Kidney glomerular epithelial cell (primary cell): ENCODE measurements at regions not wholly inside any gene's neighbourhood (a gene's known extent, or its start where the extent isn't known, plus 50 kb on each side); places are given as distances from the start of the nearest gene placed in this dataset.

Experiments
- DNase-seq: peaks from one replicate; lab custom pipeline; 2025; lab: John Stamatoyannopoulos, UW

DNA sequence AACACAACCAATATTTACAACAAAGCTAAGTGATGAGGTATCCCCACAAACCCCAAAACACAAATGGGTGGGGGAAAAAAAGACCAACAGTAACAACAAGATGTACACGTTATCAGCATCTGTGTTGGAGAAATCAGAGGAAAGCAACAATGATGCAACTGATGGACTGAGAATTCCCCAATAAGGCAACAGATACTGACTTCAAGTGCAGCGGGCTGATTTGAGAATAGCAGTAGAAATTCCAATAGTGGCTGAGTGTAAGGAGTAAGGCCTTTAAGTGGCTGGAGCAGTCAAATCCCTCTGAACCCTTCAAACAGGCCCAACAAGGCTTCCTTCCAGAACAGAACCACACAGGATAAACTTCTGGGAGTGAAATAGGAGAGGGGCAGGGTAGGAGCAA, 97.6 kb downstream of the TM2D1 start:
- DNase-seq: no peak

DNA sequence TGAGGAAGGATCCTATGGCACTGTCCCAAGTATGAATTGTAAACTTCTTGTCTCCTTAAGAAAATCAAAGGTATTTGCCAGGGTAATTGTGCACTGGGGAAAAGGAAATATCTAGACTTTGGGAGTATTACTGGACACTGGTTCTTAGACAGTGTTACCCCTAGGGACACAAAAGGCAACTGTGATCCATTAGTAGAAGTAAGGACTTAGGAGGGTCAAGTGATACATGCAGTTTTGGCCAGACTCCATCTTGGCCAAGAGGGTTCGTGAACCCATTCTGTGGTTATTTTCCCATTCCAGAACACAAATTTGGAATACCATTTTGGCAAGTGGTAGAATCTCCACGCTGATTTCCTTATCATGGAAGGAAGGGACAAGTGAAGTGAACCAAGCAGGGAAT, 98.1 kb downstream of the TM2D1 start:
- no peak for DNase-seq

DNA sequence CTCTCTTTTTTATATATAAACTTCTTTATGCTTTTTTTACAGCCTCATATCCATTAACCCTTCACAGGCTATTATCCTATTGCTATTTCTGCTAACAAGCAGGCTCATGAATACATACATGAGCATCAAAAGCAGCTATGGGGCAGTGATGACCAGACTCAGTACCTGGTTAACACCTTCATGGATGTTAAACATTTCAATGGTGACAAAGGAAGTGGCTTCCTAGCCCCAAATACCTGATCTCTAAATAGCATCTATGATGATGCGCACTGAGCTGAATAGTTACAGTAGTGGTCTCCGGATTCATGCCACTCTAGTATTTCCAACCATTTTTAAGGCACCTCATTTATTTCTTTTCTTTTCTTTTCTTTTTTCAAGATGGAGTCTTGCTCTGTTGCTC, 101.1 kb downstream of the TM2D1 start:
- no peak for DNase-seq

DNA sequence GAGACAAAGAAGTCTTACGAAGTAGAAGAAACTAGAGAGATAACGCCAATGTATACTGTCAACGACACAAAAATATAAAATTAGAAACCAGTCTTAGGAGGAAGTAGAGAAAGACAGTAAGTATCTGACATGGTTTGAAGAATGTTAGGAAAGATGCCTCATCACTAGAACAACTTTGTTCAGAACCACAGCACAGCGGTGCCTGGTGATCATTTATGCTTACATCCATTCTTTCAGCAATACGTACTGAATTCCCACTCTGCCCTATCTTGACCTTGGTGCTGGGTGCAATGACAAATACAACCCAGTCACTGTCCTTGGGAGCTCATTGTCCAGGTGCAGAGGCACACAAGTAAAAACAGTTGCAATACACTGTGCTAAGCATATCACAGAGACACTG, 104.4 kb downstream of the TM2D1 start:
- DNase-seq: no peak

DNA sequence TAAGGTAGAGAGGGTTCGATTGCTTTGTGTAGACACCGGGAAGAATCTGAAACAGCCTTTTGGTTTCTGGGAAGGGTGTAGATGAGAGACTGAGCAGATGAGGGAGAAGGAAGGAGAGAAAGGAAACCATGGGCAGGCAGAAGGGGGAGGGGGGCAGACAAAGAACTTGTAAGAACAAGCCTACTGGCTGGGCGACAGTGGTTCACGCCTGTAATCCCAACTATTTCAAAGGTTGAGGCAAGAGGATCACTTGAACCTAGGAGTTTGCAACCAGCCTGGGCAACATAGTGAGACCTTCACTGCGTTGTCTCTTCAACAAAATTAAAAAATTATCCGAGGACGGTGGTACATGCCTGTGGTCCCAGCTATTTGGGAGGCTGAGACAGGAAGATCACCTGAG, 106.2 kb downstream of the TM2D1 start:
- no peak for DNase-seq

DNA sequence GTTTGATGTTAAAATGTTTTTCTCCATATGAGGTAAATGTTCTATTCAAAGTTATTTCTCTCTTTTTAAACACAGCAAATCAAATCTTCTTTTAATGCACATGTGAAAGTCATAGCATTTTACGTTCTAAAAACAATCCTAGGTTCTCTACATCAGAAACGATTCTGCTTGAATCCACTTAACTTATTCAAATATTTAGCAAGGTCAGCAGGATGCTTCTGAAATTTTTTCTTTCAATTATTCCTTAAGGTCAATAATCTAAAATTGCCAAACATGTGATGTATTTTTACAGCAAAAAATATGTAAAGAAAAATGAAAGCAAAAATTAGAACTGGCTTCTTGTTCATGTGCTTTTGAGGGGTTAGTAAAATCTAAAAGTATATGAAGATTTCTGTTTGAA, 106.7 kb downstream of the TM2D1 start:
- DNase-seq: no peak

DNA sequence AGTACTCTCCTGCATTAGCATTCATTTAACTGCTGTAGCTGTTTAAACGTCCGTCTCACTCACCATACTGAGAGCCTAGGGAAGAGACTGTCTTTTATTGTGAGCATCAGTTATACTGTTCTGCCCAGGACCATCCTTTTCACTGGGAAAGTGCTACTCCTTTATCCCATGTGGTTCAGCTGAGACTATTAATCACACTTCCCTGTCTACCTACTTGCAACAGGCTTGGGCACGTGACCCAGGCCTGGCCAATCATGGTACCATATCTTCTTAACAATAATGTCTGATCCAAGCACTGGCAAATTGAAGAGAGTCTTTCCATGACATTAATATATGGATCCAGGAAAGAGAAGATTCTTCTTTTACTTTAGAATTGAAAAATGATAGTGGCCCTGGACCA, 108.1 kb downstream of the TM2D1 start:
- DNase-seq: no peak

DNA sequence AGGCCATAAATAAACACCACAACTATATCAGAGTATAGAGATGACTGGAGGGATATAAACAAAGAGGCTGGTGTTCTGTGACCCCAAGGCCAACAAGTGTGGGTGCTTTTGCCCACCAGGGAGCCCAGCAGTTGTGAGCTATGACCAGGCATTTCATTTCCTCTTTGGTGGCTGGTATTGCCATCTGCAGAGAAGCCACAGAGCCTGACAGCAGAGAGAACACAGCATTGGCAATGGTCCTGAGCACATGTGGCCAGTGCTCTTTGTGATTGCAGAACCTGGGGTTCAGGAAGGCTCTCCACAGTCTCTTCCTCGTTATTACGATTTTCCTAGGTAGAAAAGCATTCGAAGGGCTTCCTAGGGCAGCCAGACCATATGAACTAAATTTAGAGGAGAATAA, 112.3 kb downstream of the TM2D1 start:
- no peak for DNase-seq

DNA sequence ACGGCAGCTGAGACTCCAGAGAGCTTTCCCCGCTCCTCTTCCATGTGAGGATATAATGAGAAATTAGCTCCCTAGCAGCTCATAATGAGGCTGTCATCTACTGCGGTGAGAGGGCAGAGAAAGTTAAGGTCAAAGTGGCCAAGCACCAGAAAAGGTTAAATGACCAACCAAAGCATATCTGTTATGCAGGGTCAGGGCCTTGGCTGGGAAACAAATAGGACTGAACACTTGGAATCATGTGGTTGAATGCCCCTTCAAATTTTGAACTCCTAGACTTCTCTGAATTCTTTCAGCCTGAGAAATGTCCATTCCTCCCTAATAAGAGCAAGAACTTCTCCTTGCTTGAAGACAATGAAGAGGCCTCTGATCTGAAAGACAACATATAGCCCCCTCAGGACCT, 115.9 kb downstream of the TM2D1 start:
- no peak for DNase-seq

DNA sequence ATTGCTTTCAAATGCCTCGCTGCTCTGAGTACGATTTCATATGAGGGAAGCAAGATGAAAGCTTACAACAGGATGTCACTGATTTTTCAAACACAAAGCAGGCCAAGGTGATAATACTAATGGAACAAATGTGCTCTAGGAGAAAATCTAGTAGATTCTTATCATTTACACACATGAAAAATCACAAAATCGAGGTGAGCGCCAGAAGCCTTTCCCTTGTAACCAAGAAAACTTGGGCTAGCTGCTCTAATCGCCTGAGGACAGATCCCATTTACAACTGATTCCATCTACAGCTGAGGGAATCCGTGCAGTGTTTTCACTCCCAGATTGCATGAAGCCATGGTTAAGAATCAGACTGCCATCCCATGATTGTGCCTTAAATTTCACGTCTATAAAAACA, 117.5 kb downstream of the TM2D1 start:
- DNase-seq: no peak

DNA sequence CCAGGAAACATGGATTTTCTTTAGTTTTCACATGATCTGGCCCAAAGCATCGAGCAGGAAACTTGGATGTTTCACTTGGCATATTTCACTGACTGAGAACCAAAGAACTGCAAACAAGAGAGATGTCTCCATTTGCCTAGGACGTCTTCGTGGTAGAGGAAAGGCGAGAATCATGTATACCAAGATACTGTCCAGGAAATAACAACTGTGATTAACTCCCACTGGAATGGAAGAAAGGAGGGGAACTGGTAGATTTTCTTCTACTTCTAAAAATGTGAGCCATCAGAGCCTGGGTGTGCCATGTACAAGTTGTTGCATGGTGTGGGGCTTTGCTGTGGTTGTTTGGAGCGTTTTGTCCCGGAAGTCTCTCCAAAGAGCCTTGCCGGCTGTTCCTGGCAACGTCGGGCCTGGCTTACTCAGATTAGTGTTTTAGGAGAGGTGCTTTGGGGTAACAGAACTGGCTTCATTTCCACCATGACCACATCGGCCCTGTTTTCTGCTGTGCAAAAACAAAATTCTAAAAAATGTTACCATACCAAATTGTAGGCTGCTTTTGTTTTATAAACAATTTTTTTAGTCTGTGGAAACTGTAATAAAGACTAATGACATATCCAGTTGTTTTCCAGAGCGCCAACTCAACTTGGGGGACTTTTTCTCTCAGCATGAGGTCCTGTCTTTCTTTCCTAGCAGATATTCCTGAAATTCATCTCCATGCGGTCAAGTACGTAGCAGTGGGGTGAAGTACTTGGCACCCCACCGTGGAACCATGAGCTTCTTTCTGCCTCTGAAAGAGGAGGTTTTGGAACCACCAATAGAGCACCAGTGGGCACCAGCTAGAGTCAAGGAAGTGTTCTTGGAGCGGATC, 118.3 kb downstream of the TM2D1 start:
- no peak for DNase-seq

DNA sequence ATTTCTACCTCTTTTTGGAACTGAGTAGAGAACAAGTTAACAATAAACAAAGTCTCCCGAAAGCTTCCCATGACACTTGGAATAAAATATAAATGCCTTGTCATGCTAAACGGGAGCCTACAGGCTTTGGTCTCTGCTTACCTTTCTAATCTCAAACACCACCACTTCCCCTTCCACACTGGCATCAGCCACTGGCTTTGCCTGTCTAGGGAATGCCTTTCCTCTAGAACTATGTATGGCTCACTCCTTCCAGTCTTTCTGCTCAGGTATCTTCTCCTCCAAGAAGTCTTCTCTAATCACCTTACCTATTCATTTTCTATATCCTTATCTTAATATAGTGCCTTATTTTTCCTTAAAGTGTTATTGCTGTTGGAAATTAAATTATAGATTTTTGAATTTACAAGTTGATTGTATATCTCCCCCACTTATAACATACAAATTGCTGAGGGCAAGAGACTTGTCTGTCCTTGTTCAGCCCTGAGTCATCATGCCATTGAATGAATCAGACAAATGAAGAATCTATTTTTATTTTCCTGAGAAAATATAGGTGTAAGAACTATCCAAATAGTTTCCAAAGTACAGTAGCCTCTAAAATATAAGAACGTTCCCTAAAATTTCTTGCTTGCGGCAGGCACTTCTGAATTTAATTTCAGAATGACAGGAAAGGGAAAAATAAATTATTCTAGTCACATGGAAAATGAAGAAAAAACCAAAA, 119.2 kb downstream of the TM2D1 start:
- no peak for DNase-seq

DNA sequence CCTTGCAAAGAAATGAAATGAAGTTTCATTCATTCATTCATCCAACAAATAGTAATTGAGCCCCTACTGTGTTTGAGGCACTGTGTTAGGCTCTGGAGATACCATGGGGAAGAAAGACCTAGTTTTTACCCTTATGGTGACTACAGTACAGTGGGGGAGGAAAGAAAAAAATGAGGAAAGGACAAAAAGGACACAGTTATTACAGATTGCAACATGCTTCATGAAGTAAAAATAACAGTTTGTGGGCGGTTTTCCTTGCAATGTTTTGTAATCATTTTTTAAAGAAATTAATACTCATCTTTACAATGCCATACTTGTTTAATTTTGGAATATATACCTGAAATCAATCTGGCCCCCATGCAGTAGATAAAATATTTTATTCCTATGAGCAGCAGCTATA, 120.3 kb downstream of the TM2D1 start:
- DNase-seq: no peak

DNA sequence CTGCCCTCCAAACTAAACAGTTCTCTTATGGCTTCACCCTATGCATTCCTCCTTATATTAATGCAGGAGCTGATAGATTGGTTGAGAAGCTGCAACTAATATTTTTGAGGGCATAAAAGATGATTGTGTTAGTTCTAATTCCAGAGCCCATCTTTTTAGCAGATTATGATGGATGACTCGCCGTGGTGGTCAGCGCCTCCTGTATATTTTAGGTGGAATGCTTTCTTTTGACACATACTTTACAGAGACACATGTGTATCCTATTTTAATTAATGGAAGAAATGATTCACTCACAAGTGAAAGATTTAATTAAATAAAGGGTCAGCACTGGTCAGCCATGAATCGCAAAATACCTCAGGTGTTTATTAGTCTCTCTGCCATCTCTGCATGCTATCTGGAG, 120.7 kb downstream of the TM2D1 start:
- no peak for DNase-seq

DNA sequence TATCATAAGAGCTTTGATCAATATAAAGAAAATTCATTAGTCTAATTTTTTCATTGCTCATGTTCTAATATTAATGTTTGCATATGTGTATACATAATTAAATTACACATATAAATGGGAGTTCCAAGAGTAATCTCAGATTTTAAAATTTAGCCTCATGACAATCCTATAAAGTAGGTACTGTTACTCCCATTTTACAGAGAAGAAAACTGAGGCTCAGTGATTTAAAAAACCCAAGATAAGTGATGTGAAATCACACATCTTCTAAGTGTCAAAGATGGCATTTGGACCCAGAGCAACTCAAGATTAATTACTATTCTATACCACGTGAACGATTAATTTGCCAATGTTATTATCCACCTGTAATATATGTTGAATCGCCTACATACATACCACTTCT, 122.3 kb downstream of the TM2D1 start:
- DNase-seq: no peak

DNA sequence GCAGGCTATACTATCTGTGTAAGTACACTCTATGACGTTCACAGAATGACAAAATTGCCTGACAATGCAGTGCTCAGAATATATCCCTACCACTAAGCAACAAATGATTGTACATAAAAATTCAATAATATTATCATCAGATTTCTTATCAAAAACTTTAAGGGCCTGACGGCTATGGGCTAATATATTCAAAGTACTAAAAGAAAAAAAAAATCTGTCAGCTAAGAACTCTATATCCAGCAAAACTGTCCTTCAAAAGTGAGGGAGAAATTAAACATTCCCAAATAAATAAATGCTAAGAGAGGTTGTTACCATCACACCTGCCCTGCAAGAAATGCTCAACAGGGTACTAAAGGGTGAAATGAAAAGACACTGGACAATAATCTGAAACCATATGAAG, 127.3 kb downstream of the TM2D1 start:
- DNase-seq: no peak

DNA sequence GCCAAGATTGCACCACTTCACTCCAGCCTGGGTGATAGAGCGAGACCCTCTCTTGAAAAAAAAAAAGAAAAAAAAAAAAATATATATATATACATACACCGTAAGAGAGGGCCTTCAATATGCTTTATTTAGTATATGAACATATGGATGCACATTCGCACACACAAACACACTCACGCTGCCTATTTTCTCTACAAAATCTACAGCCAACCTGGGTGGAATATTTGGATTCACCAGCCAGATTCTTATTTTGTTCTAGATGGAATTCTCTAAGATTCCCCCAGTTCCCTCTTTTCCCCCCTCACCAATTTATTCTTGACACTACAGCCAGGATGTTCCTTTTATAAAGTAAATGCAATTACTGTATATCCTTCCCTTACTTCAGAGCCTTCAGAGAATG, 131.6 kb downstream of the TM2D1 start:
- no peak for DNase-seq

DNA sequence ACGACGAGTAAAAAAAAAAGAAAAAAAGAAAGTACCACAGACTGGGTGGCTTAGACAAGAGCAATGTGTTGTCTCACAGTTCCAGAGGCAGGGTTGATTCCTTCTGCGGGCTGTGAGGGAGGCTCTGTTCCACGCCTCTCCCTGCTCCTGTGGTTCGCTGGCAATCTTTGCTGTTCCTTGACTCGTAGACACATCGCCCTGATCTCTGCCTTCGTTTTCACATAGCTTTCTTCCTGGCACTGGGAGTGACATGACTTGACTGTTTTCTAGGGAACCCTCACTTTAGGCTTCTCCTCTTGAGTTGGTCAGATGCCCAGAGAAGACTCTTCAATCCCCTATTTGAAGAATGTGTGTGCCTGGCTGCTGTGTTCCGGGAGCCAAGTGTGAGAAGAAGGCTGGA, 133.6 kb downstream of the TM2D1 start:
- DNase-seq: no peak

DNA sequence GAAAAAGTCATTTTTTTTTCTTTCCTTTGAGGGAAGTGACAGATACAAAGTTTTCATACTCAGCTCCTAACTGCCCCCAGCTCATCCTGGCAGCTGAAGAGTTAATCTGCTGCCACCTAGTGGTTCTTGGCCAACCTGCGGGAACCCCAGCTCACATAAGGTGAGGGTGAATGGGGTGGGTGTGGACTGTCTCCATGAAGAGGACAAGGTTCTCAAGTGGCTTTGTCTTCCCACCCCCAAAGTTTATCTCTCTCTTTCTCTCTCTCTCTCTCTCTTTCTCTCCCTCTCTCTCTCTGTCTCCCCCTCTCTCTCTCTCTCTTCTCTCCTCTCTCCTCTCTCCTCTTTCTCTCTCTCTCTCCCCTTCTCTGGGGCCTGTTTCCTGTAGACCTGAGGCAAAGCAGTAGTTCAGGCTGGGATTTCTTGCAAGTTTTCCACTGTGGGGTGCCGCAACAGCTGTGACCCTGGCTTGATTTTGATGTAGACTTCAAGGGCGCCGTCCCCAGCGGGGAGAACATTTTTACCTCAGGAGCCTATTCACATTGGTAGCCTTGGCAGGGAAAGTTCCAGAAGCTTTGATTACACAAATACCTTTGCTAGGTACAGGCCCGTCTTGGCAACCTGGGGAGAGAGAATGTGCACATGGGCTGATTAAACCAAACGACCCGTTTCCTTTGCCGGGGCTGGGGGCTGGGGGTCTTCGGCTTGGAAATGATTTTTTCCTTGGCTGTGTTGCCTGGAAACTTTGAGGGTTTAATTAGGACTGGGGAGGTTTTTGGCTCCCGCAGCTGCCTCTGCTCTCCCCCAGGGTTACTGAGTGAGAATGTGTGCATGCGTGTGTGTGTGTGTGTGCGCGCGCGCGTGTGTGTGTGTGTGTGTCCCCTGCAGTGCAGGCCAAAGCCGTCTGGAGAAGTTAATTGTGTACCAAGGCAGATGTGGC, 135.9 kb downstream of the TM2D1 start:
- DNase-seq: peak; percentile 63

DNA sequence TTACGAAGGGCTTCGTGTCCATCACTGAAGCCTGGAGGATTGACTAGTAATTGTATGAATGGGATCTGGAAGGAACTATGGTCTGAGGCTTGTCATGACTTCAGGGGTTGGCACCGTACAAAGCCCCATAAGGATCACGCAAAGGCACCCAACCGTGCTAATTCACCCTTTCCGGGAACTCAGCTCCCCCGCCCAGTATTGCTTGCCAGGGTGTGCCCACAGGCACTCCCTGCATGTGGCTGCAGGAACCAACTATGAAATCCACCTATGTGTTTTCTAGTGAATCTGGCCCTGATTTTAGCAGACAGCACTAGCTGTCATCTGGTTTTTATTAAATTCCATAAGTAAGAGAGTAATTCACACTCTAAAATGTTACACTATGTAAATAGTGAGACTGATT, 139.2 kb downstream of the TM2D1 start:
- DNase-seq: no peak

DNA sequence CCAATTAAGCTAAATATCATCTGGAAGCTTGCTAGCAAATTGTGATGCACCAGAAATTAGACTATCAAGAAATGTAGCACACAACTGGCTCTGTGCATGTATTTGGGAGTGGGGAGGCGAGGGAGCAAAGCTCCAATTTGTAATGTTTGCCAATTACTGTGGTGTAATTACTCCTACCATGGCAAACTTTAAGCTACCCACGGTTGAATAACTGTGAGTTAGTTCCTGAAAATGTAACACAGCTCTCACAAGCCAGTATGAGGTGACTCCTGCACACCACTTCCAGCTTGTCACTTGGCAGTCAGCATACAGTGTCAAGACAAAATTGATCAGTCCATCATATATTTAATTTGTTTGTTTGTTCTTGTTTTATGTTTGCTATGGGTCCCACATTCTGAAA, 141.2 kb downstream of the TM2D1 start:
- DNase-seq: no peak

DNA sequence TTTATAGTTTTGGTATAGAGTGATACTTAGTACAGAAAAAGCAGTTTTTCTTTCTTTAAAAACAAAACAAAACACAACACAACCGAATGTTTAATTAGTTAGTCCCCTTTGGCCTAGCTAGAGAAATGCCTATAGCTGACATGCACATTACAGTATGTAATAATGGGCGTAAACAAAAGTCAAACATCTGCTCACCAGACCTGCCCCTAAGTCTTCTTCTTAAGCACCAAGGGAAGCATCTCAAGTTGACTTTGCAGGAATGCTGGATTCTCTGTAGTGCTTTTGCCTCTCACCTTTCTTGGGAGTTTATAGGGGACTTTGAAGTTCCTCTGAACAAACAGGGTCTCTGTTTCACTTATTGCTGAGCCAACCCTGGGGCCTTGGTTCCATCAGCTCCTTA, 143.7 kb downstream of the TM2D1 start:
- no peak for DNase-seq

DNA sequence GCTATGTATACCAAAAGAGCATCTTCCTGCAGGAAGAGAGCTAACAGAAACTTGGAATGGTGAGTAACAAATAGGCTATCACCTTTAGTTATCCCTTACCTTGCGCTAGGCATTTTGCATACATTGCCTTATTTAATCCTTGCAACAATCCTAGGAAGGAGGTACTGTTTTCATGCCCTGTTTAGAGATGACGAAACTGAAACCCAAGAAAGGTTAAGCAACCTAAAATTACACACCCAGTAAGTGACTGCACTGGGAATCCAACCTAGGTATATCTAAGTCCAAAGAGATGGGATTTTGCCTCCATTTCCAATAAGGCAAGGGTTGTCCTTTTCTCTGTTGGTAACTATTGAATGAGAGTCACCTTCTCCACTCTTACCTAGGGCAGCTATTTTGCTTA, 144.5 kb downstream of the TM2D1 start:
- no peak for DNase-seq
